GM12892 (cell line): ENCODE measurements at regions not wholly inside any gene's neighbourhood (a gene's known extent, or its start where the extent isn't known, plus 50 kb on each side); places are given as distances from the start of the nearest gene placed in this dataset.

ENCODE experiments used
- DNase-seq: peaks from one replicate; pipeline ENCODE4 v3.0.0; 2011; ENCODE audit not compliant: insufficient read length
- FAIRE-seq: peaks from 2 replicates; lab custom pipeline; 2011; peaks lifted over from hg19 to GRCh38; lab: Jason Lieb, UNC
- POLR2A ChIP-seq: IDR thresholded peaks from 2 replicates; pipeline ENCODE4 v1.6.1; 2011; ENCODE audit warnings: low read depth, low read length, control low read depth
- POLR2AphosphoS5 ChIP-seq: IDR thresholded peaks from 2 replicates; pipeline ENCODE4 v1.6.1; 2011; ENCODE audit warnings: low read depth, low read length, control low read depth
- TAF1 ChIP-seq: IDR thresholded peaks from 2 replicates; pipeline ENCODE4 v1.6.1; 2011; ENCODE audit warnings: low read depth, mild to moderate bottlenecking, control low read depth, low read length, borderline replicate concordance

GRCh38 chrX:131789664-131790063, 233.4 kb upstream of the STK26 start:
- TF ChIP-seq POLR2AphosphoS5 (no peak), POLR2A (no peak), TAF1 (no peak)
- DNase-seq (no peak), FAIRE-seq (peak; percentile 84)

GRCh38 chrX:131791608-131792355, 231.3 kb upstream of the STK26 start:
- FAIRE-seq (peak; percentile 75), DNase-seq (no peak)
- no peak for TF ChIP-seq POLR2A
- no peak for TF ChIP-seq POLR2AphosphoS5
- TF ChIP-seq TAF1 = no peak

GRCh38 chrX:131792356-131792749, 230.7 kb upstream of the STK26 start:
- no peak for TF ChIP-seq TAF1
- TF ChIP-seq POLR2A = no peak
- TF ChIP-seq POLR2AphosphoS5 = no peak
- FAIRE-seq (peak; percentile 98), DNase-seq (no peak)

GRCh38 chrX:131792789-131793462, 230.2 kb upstream of the STK26 start:
- DNase-seq (no peak), FAIRE-seq (no peak)
- TF ChIP-seq POLR2AphosphoS5 (no peak), TAF1 (peak; percentile 62), POLR2A (no peak)

GRCh38 chrX:131795442-131796229, 227.5 kb upstream of the STK26 start:
- TF ChIP-seq POLR2AphosphoS5 (no peak), POLR2A (no peak), TAF1 (no peak)
- FAIRE-seq = peak; percentile 14

GRCh38 chrX:131801066-131801465, 222.0 kb upstream of the STK26 start:
- TF ChIP-seq POLR2A = no peak
- TF ChIP-seq TAF1 = no peak
- TF ChIP-seq POLR2AphosphoS5 = no peak
- FAIRE-seq = no peak
- no peak for DNase-seq

More at GRCh38 chrX:131795442-131796229, 227.5 kb upstream of the STK26 start:
- DNase-seq = no peak

GRCh38 chrX:131801911-131802310, 221.2 kb upstream of the STK26 start:
- FAIRE-seq = no peak
- no peak for DNase-seq

GRCh38 chrX:131802836-131803626, 220.1 kb upstream of the STK26 start:
- FAIRE-seq = peak; percentile 93
- no peak for TF ChIP-seq POLR2AphosphoS5
- no peak for TF ChIP-seq POLR2A
- no peak for TF ChIP-seq TAF1
- DNase-seq = peak; percentile 39

More at GRCh38 chrX:131801911-131802310, 221.2 kb upstream of the STK26 start:
- TF ChIP-seq POLR2A = no peak
- no peak for TF ChIP-seq POLR2AphosphoS5
- TF ChIP-seq TAF1 = no peak

- TF ChIP-seq POLR2AphosphoS5 = no peak
- TF ChIP-seq TAF1 = no peak
- TF ChIP-seq POLR2A = no peak
- FAIRE-seq (peak; percentile 98), DNase-seq (peak; percentile 42)
These were observed 210.0 kb upstream of the STK26 start for GRCh38 chrX:131812847-131813825.

GRCh38 chrX:131816551-131817136, 206.5 kb upstream of the STK26 start:
- DNase-seq = no peak
- TF ChIP-seq POLR2A (no peak), POLR2AphosphoS5 (no peak), TAF1 (no peak)
- FAIRE-seq = peak; percentile 94
